SK-N-MC (cell line): ENCODE measurements at regions not wholly inside any gene's neighbourhood (a gene's known extent, or its start where the extent isn't known, plus 50 kb on each side); places are given as distances from the start of the nearest gene placed in this dataset.

Source experiments
- EZH2 ChIP-seq: fragments of 200-600 bp; sonication (generic); IDR thresholded peaks from one replicate; pipeline ENCODE4 v1.6.1; 2017; ENCODE audit warnings: antibody characterized with exemption
- POLR2AphosphoS5 ChIP-seq: IDR thresholded peaks from 2 replicates; pipeline ENCODE4 v1.6.1; 2012; ENCODE audit warnings: mild to moderate bottlenecking, low read depth, low read length, borderline replicate concordance

DNA sequence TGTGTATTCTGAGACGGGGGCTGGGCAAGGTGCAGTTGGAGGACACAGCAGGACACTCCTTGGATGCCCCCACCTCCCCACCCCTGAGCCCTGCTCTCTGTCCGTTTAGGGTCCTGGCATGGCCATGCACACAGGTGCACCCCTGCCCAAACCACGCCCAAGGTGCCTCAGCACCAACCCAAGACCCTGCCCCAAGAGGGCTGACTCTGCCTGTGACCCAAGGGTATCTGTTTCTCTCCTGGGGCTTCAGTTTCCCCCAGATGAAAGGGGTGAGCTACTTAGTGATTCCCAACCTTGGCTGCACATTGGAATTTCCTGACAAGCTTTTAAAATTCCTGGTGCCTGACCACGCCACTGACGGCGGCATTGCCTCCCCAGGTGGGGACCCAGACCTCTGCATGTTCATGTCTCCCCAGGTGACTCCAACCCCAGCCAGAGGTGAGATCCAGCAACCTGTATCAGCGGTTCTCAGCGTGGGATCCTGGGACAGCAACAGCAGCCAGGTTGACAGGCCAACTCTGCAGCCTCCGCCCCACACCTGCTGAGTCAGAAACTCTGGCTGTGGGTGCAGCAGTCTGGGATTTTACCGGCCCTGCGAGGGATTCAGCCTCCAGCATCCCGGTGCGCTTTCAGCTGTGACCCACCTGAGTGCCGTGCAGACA, 483.4 kb downstream of the NPHP4 start:
- TF ChIP-seq EZH2 (no peak), POLR2AphosphoS5 (no peak)
